Tibial nerve (tissue), 4 donors: ENCODE measurements at regions not wholly inside any gene's neighbourhood (a gene's known extent, or its start where the extent isn't known, plus 50 kb on each side); places are given as distances from the start of the nearest gene placed in this dataset.

Experiments
- DNase-seq, 2 donors: peaks; one replicate each; pipeline ENCODE4 v3.0.0-alpha.2; 2019; ENCODE audit warnings: low spot score in 2 of 2
- H3K27ac ChIP-seq, 4 donors: fragments of 200-600 bp; sonication (generic) in 3 of 4; one replicate each; pipeline ENCODE4 v1.5.1; 2017 to 2019; ENCODE audit warnings: mild to moderate bottlenecking in 1 of 4
- H3K27me3 ChIP-seq, 2 donors: fragments of 200-600 bp; sonication (generic) in 1 of 2; one replicate each; pipeline versions ENCODE4 v1.5.1 to v1.6.0; 2017 to 2019
- H3K36me3 ChIP-seq, 3 donors: fragments of 200-600 bp; sonication (generic); one replicate each; pipeline ENCODE4 v1.5.1; 2018 to 2019
- H3K4me1 ChIP-seq, 4 donors: fragments of 200-600 bp; sonication (generic) in 3 of 4; one replicate each; pipeline ENCODE4 v1.5.1; 2017 to 2019
- H3K4me3 ChIP-seq, 4 donors: fragments of 200-600 bp; sonication (generic) in 3 of 4; one replicate each; pipeline ENCODE4 v1.5.1; 2017 to 2019; ENCODE audit warnings: mild to moderate bottlenecking in 1 of 4, moderate library complexity in 1 of 4
- H3K9me3 ChIP-seq, 4 donors: fragments of 200-600 bp; sonication (generic) in 3 of 4; one replicate each; pipeline ENCODE4 v1.5.1; 2017 to 2019
- CTCF ChIP-seq, 5 experiments: fragments of 200-600 bp in 3 of 5; fragments of 450-650 bp in 2 of 5; sonication (generic) in 3 of 5; IDR thresholded peaks; one replicate each; pipeline ENCODE4 v1.5.1; 2016 to 2019; ENCODE audit warnings: antibody characterized with exemption in 5 of 5, mild to moderate bottlenecking in 3 of 5, moderate library complexity in 2 of 5
- EP300 ChIP-seq, 2 donors: sonication (generic); formaldehyde crosslinking; IDR thresholded peaks; one replicate each; pipeline ENCODE4 v1.6.1; 2017; ENCODE audit warnings: antibody characterized with exemption in 2 of 2, mild to moderate bottlenecking in 1 of 2
- POLR2A ChIP-seq, 2 donors: fragments of 450-650 bp; IDR thresholded peaks; one replicate each; pipeline ENCODE4 v1.6.1; 2017; ENCODE audit warnings: antibody characterized with exemption in 2 of 2, mild to moderate bottlenecking in 2 of 2, moderate library complexity in 2 of 2
- WGBS, 2 donors: methylation state at CpG; one replicate each; pipeline ENCODE4 v1.1.5; 2018; 5-methylcytosine and 5-hydroxymethylcytosine counted together

GRCh38 chr3:104297617-104298016 lies 1069.1 kb upstream of the ALCAM start:
- H3K27ac ChIP-seq, result no peak overlapping the region
- H3K27me3 ChIP-seq, result no peaks in the 10 kb centered on the region
- no peak for DNase-seq
- H3K9me3 ChIP-seq, result no peaks in the 10 kb centered on the region
- 94 to 100% methylated on average over 1 of the region's 1 CpG for WGBS, 2 donors
- no peaks in the 10 kb centered on the region for H3K4me1 ChIP-seq
- TF ChIP-seq POLR2A (IDR thresholded peaks at IDR 0.05) (no peak), CTCF (IDR thresholded peaks at IDR 0.05) (no peak), EP300 (IDR thresholded peaks at IDR 0.05) (no peak)
- no peaks in the 10 kb centered on the region for H3K36me3 ChIP-seq
- H3K4me3 ChIP-seq, result no peak overlapping the region

- Histone ChIP-seq H3K27ac (no peak overlapping the region), H3K4me3 (no peak overlapping the region), H3K4me1 (no peaks in the 10 kb centered on the region), H3K27me3 (no peaks in the 10 kb centered on the region), H3K36me3 (no peaks in the 10 kb centered on the region), H3K9me3 (no peaks in the 10 kb centered on the region)
- TF ChIP-seq EP300 (IDR thresholded peaks at IDR 0.05) (no peak), CTCF (IDR thresholded peaks at IDR 0.05) (no peak), POLR2A (IDR thresholded peaks at IDR 0.05) (no peak)
- WGBS, 2 donors, result 43 to 46% methylated on average over 2 of the region's 2 CpGs
- no peak for DNase-seq
These were observed 1068.0 kb upstream of the ALCAM start for GRCh38 chr3:104298662-104299061.

GRCh38 chr3:104316118-104316517 lies 1050.6 kb upstream of the ALCAM start:
- Histone ChIP-seq H3K9me3 (peaks cover 0 to 31% (median 10%) of the 10 kb centered on the region in 4 donors), H3K27ac (no peak overlapping the region), H3K36me3 (no peaks in the 10 kb centered on the region), H3K27me3 (no peaks in the 10 kb centered on the region), H3K4me3 (no peak overlapping the region), H3K4me1 (no peaks in the 10 kb centered on the region)
- 76 to 88% methylated on average over 1 of the region's 1 CpG for WGBS, 2 donors
- DNase-seq, result no peak
- TF ChIP-seq POLR2A (IDR thresholded peaks at IDR 0.05) (no peak), EP300 (IDR thresholded peaks at IDR 0.05) (no peak), CTCF (IDR thresholded peaks at IDR 0.05) (no peak)

- WGBS, 2 donors, result 44 to 71% methylated on average over 2 of the region's 2 CpGs
- DNase-seq, result no peak
- H3K4me3 ChIP-seq, result no peak overlapping the region
- no peaks in the 10 kb centered on the region for H3K4me1 ChIP-seq
- H3K36me3 ChIP-seq, result peaks cover 0 to 6% (median 0%) of the 10 kb centered on the region in 3 donors
- TF ChIP-seq POLR2A (IDR thresholded peaks at IDR 0.05), result no peak
- no peak for TF ChIP-seq EP300 (IDR thresholded peaks at IDR 0.05)
- TF ChIP-seq CTCF (IDR thresholded peaks at IDR 0.05), result no peak
- no peak overlapping the region for H3K27ac ChIP-seq
- H3K27me3 ChIP-seq, result no peaks in the 10 kb centered on the region
- H3K9me3 ChIP-seq, result peaks cover 0 to 61% (median 14%) of the 10 kb centered on the region in 4 donors
These were observed 1043.5 kb upstream of the ALCAM start for GRCh38 chr3:104323226-104323625.

GRCh38 chr3:104347291-104347690 lies 1019.4 kb upstream of the ALCAM start:
- no peaks in the 10 kb centered on the region for H3K27me3 ChIP-seq
- no peak overlapping the region for H3K4me3 ChIP-seq
- TF ChIP-seq EP300 (IDR thresholded peaks at IDR 0.05) (no peak), POLR2A (IDR thresholded peaks at IDR 0.05) (no peak), CTCF (IDR thresholded peaks at IDR 0.05) (no peak)
- no peaks in the 10 kb centered on the region for H3K9me3 ChIP-seq
- H3K27ac ChIP-seq, result no peak overlapping the region
- no peaks in the 10 kb centered on the region for H3K36me3 ChIP-seq
- no peak for DNase-seq
- 45 to 71% methylated on average over 1 of the region's 1 CpG for WGBS, 2 donors
- H3K4me1 ChIP-seq, result no peaks in the 10 kb centered on the region
